Frontal cortex (tissue), 4 donors: ENCODE measurements at regions not wholly inside any gene's neighbourhood (a gene's known extent, or its start where the extent isn't known, plus 50 kb on each side); places are given as distances from the start of the nearest gene placed in this dataset. TPM values are rescaled to one million over a fixed set of nuclear protein-coding genes. Genes with fewer than 3 reads are reported as not detected.

Experiments used
- DNase-seq, 2 donors: peaks; one replicate each; pipeline ENCODE4 v3.0.0; 2012; ENCODE audit warnings: low spot score in 2 of 2
- FAIRE-seq: peaks from 2 replicates; lab custom pipeline; 2012; peaks lifted over from hg19 to GRCh38; lab: Jason Lieb, UNC
- small RNA-seq: library from RNA; depleted of rRNA; stranded (forward); fragments of <200 nt; gene quantifications from one replicate; pipeline ENCODE3, GENCODE V24; 2014
- donor health status: control.
- donor health status: control.
- donor health status: control.

DNA sequence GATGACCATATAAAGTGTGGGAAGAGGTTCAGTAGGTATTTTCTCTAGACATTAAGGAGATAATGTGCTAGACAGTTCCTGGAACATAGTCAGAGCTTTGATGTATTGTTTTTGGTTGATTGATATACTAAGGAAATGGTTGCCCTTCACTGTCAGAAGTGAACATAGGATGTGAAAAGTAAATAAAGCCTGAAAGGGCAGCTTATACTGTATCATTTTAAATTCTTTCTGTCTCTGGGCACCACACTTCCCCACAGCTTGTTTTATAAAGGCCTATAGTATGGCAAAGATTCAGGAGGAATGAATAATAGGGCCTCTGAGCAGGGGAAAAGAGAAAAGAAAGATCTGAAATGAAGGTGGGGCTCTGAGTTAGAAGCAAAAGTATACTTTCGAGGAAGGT lies 72.7 kb upstream of the ITPRID2 start:
- FAIRE-seq: no peak
- DNase-seq: no peak

- FAIRE-seq: no peak
- no peak for DNase-seq
These were observed 70.5 kb upstream of the ITPRID2 start for GRCh38 chr2:181821049-181821448.

- no peak for FAIRE-seq
- DNase-seq: no peak
These were observed 69.4 kb upstream of the ITPRID2 start for GRCh38 chr2:181822097-181822496.

DNA sequence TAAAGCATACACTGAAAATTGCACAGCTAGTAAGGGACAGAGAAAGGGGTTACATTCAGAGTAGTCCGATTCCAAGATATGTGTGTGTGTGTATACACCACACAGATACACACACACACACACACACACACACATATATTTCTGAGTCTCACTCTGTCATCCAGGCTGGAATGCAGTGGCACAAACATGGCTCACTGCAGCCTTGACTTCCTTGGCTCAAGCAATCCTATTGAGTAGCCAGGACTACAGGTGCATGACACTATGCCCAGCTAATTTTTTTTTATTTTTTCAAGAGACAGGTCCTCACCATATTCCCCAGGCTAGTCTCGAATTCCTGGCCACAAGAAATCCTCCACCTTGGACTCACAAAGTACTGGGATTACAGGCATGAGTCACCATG lies 68.1 kb upstream of the ITPRID2 start:
- no peak for DNase-seq
- FAIRE-seq: no peak

DNA sequence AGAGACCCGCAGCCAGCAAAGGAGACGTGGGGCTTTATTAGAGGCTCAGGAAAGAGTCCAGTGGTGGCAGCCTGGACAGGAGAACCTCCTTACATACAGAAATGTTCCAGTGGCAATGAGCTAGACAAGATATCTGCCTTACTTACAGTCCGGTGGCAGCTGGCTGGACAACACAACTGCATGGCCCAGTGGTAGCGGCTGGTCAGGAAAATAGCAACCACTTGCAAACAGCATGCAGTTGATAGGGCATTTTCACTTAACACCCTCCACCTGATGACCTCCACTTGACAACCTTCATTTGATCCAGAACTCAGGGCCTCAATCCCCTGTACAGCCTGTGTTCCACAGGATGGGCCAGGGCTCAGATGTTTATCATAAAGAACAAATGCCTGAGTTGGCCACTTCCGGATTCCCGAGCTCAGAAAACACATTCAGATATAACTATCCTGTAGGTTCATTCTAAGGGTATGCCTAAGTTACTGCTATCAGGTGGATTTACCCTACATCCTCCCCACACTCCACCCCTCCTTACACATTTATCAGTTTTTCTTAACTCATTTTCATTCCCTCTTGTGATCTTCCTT lies 63.3 kb upstream of the ITPRID2 start:
- no peak for FAIRE-seq

DNA sequence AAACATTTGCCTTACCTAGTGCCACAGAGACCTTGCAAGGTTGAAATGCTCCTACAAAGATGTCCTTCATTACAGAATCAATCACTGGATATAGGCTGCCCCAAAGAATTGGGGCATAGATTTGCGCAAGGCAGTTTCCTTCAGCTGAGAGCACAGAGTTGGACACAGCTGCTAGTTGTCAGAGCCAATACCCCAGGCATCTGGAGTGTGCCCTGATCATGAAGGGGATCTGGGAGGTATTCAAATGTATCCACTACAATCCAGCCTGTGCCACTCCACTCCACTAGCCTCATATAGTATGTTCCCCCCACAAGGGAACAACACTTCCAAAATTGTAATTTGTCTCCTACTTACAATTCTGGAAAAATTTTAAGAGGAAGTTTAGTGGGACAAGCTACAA lies 62.3 kb upstream of the ITPRID2 start:
- FAIRE-seq (no peak), DNase-seq (no peak)

More for the DNA sequence above, 63.3 kb upstream of the ITPRID2 start:
- no peak for DNase-seq

GRCh38 chr2:181832015-181832414 lies 59.5 kb upstream of the ITPRID2 start:
- DNase-seq: no peak
- no peak for FAIRE-seq

- FAIRE-seq (no peak), DNase-seq (no peak)
These were observed 54.9 kb upstream of the ITPRID2 start for GRCh38 chr2:181836583-181836982.

GRCh38 chr2:181837563-181837962 lies 54.0 kb upstream of the ITPRID2 start:
- FAIRE-seq: no peak
- no peak for DNase-seq

DNA sequence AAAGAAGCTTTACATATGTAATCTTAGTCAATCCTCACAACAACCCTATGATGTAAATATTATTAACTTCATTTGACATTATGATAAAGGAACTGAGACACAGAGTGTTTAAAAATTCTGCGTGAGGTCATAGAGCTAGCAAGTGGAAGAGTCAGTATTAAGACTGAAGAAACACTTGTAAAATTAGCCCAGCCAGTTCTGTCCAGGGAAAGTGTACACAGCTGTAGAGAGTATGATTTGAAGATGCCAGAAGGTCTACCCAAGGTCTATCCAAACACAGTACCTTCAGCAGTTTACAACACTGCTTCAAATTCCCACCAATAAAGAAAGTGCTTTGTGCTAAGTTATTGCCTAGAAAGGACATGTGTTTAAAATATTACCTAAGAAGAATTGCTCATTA lies 51.7 kb upstream of the ITPRID2 start:
- no peak for FAIRE-seq
- no peak for DNase-seq

- no peak for DNase-seq
- FAIRE-seq: no peak
These were observed 50.5 kb upstream of the ITPRID2 start for GRCh38 chr2:181841079-181841478.

Small RNA genes in the stretch of these regions (small RNA-seq; reads per million reads assigned to genes)
- not detected for gene RNU6ATAC19P
